Glutamatergic neuron (in vitro differentiated cells): ENCODE measurements at regions not wholly inside any gene's neighbourhood (a gene's known extent, or its start where the extent isn't known, plus 50 kb on each side); places are given as distances from the start of the nearest gene placed in this dataset.

Experiments used
- DNase-seq: peaks from one replicate; pipeline ENCODE4 v3.0.0; 2022
- H3K27ac Mint-ChIP-seq: one replicate; pipeline ENCODE4 v1.8.0; 2020; ENCODE audit warnings: mild to moderate bottlenecking, mixed read lengths, inconsistent platforms; ENCODE audit not compliant: unreplicated experiment
- H3K27me3 Mint-ChIP-seq: one replicate; pipeline ENCODE4 v1.8.0; 2020; ENCODE audit warnings: mild to moderate bottlenecking, moderate library complexity, mixed read lengths, inconsistent platforms; ENCODE audit not compliant: unreplicated experiment
- H3K36me3 Mint-ChIP-seq: one replicate; pipeline ENCODE4 v1.8.0; 2020; ENCODE audit warnings: mild to moderate bottlenecking, mixed read lengths, inconsistent platforms; ENCODE audit not compliant: unreplicated experiment
- H3K4me1 Mint-ChIP-seq: one replicate; pipeline ENCODE4 v1.8.0; 2020; ENCODE audit warnings: mild to moderate bottlenecking, low read depth, mixed read lengths, inconsistent platforms; ENCODE audit not compliant: unreplicated experiment
- H3K4me3 Mint-ChIP-seq: one replicate; pipeline ENCODE4 v1.8.0; 2020; ENCODE audit warnings: mild to moderate bottlenecking, mixed read lengths, inconsistent platforms; ENCODE audit not compliant: unreplicated experiment
- H3K9me3 Mint-ChIP-seq: one replicate; pipeline ENCODE4 v1.8.0; 2020; ENCODE audit warnings: mild to moderate bottlenecking, moderate library complexity, mixed read lengths, inconsistent platforms; ENCODE audit not compliant: unreplicated experiment
- TF ChIP-seq, protein P1 (sequence below): fragments of 200-600 bp; sonication (generic); IDR thresholded peaks from one replicate; pipeline ENCODE4 v1.5.0; 2021; ENCODE audit not compliant: partially characterized antibody, unreplicated experiment

DNA sequence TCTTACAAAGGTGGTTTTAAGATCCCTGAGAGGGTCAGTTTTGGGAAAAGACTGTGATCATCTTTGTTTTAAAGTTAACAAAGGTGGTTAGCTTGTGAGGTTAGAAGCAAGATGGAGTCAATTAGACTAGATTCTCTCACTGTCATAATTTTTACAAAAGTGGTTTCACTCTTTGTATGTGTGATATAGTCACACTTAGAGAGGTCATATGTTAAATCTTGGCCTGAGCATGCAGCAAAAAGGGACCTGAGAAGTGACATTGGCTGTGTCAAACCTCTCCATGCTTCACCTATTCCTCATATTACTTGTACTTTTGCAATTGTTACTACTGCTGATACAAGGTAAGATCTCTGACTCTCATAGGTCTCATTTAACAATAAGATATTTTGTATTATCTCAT lies 368.0 kb downstream of the TBC1D32 start:
- H3K9me3 Mint-ChIP-seq: no peaks in the 10 kb centered on the region
- TF ChIP-seq, protein P1, sequence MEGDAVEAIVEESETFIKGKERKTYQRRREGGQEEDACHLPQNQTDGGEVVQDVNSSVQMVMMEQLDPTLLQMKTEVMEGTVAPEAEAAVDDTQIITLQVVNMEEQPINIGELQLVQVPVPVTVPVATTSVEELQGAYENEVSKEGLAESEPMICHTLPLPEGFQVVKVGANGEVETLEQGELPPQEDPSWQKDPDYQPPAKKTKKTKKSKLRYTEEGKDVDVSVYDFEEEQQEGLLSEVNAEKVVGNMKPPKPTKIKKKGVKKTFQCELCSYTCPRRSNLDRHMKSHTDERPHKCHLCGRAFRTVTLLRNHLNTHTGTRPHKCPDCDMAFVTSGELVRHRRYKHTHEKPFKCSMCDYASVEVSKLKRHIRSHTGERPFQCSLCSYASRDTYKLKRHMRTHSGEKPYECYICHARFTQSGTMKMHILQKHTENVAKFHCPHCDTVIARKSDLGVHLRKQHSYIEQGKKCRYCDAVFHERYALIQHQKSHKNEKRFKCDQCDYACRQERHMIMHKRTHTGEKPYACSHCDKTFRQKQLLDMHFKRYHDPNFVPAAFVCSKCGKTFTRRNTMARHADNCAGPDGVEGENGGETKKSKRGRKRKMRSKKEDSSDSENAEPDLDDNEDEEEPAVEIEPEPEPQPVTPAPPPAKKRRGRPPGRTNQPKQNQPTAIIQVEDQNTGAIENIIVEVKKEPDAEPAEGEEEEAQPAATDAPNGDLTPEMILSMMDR: no peak
- no peak overlapping the region for H3K27ac Mint-ChIP-seq
- no peaks in the 10 kb centered on the region for H3K27me3 Mint-ChIP-seq
- no peaks in the 10 kb centered on the region for H3K4me1 Mint-ChIP-seq
- DNase-seq: no peak
- no peaks in the 10 kb centered on the region for H3K36me3 Mint-ChIP-seq
- no peak overlapping the region for H3K4me3 Mint-ChIP-seq

GRCh38 chr6:120965814-120966213 lies 368.5 kb downstream of the TBC1D32 start:
- H3K4me3 Mint-ChIP-seq: no peak overlapping the region
- no peaks in the 10 kb centered on the region for H3K27me3 Mint-ChIP-seq
- no peaks in the 10 kb centered on the region for H3K36me3 Mint-ChIP-seq
- no peak overlapping the region for H3K27ac Mint-ChIP-seq
- TF ChIP-seq, protein P1: no peak
- H3K4me1 Mint-ChIP-seq: no peaks in the 10 kb centered on the region
- no peaks in the 10 kb centered on the region for H3K9me3 Mint-ChIP-seq
- DNase-seq: no peak

DNA sequence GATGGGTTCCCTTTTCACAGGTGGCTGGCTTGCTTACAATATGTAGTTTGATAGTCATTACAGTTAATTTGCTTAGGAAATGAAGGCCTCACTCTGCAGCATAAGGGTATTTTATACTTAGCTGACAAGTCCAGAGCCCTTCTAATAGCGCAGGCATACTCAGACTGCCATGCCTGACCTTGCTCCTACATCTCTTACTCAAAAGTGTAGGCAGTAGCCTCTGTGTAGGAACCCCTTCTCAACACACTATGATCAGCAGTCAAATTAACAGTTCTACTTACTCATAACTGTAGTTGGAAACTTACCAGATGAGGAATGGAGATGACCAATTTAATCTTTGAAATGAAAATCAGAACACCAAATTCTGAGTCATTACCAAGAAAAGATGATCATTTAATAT lies 373.5 kb downstream of the TBC1D32 start:
- Mint-ChIP-seq H3K9me3 (no peaks in the 10 kb centered on the region), H3K27me3 (no peaks in the 10 kb centered on the region), H3K36me3 (no peaks in the 10 kb centered on the region), H3K27ac (no peak overlapping the region), H3K4me1 (no peaks in the 10 kb centered on the region), H3K4me3 (no peak overlapping the region)
- TF ChIP-seq, protein P1: no peak
- DNase-seq: no peak

GRCh38 chr6:120954111-120954510 lies 380.2 kb downstream of the TBC1D32 start:
- no peaks in the 10 kb centered on the region for H3K36me3 Mint-ChIP-seq
- no peak overlapping the region for H3K4me3 Mint-ChIP-seq
- no peaks in the 10 kb centered on the region for H3K4me1 Mint-ChIP-seq
- no peak for DNase-seq
- TF ChIP-seq, protein P1: no peak
- no peaks in the 10 kb centered on the region for H3K27me3 Mint-ChIP-seq
- H3K9me3 Mint-ChIP-seq: no peaks in the 10 kb centered on the region
- H3K27ac Mint-ChIP-seq: no peak overlapping the region

- TF ChIP-seq, protein P1: no peak
- Mint-ChIP-seq H3K36me3 (no peaks in the 10 kb centered on the region), H3K9me3 (no peaks in the 10 kb centered on the region)
Observed at GRCh38 chr6:120951258-120951657, 383.0 kb downstream of the TBC1D32 start.

More at GRCh38 chr6:120951258-120951657, 383.0 kb downstream of the TBC1D32 start:
- no peak overlapping the region for H3K27ac Mint-ChIP-seq
- H3K27me3 Mint-ChIP-seq: no peaks in the 10 kb centered on the region
- H3K4me3 Mint-ChIP-seq: no peak overlapping the region
- H3K4me1 Mint-ChIP-seq: no peaks in the 10 kb centered on the region
- no peak for DNase-seq
